ENCODE measurements at regions not wholly inside any gene's neighbourhood (a gene's known extent, or its start where the extent isn't known, plus 50 kb on each side); places are given as distances from the start of the nearest gene placed in this dataset.
A peak's percentile ranks its signal among the peaks of the same experiment; 100 is the strongest.
"Not testable (repeated sequence)": the region's sequence is repeated elsewhere in the genome, so short reads cannot be mapped to it uniquely, and the experiment has no call there.

DNA sequence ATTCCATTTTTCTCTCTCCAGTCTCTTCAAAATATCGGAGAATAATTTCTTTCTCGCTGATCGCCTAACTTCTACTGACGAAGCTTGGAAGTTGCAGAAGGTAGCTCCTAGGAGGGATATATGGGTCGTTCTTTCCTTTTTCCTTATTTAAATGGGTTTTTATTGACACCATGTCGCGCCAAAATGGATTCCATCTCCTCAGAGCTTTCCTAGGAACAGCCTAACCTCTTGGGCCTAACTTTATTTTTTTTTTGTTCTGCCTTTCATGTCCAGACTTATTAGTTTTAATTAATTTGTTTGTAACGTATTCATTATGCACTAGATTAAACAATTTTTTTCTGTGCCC, 92.0 kb upstream of the XIST start:
- Histone ChIP-seq H3K27me3 (ENCODE audit: control insufficient read depth, insufficient read depth, low read length) (no peaks in the 10 kb centered on the region), H3K4me3 (ENCODE audit: low read depth, low read length) (peak overlapping the region; percentile 41), H3K36me3 (ENCODE audit: control insufficient read depth, insufficient read depth, low read length) (no peaks in the 10 kb centered on the region)
- FAIRE-seq = no peak
- no peak for DNase-seq (ENCODE audit: low read depth)
- TF ChIP-seq, protein P1, sequence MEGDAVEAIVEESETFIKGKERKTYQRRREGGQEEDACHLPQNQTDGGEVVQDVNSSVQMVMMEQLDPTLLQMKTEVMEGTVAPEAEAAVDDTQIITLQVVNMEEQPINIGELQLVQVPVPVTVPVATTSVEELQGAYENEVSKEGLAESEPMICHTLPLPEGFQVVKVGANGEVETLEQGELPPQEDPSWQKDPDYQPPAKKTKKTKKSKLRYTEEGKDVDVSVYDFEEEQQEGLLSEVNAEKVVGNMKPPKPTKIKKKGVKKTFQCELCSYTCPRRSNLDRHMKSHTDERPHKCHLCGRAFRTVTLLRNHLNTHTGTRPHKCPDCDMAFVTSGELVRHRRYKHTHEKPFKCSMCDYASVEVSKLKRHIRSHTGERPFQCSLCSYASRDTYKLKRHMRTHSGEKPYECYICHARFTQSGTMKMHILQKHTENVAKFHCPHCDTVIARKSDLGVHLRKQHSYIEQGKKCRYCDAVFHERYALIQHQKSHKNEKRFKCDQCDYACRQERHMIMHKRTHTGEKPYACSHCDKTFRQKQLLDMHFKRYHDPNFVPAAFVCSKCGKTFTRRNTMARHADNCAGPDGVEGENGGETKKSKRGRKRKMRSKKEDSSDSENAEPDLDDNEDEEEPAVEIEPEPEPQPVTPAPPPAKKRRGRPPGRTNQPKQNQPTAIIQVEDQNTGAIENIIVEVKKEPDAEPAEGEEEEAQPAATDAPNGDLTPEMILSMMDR (IDR thresholded peaks at IDR 0.05; ENCODE audit: insufficient read depth, low read length, severe bottlenecking) = no peak

- FAIRE-seq (no peak), DNase-seq (ENCODE audit: low read depth) (peak; percentile 65)
- Histone ChIP-seq H3K36me3 (ENCODE audit: control insufficient read depth, insufficient read depth, low read length) (no peaks in the 10 kb centered on the region), H3K4me3 (ENCODE audit: low read depth, low read length) (peak overlapping the region; percentile 41), H3K27me3 (ENCODE audit: control insufficient read depth, insufficient read depth, low read length) (no peaks in the 10 kb centered on the region)
- TF ChIP-seq, protein P1 (IDR thresholded peaks at IDR 0.05; ENCODE audit: insufficient read depth, low read length, severe bottlenecking) = no peak
Observed at GRCh38 chrX:73943693-73944562, 91.4 kb upstream of the XIST start.

DNA sequence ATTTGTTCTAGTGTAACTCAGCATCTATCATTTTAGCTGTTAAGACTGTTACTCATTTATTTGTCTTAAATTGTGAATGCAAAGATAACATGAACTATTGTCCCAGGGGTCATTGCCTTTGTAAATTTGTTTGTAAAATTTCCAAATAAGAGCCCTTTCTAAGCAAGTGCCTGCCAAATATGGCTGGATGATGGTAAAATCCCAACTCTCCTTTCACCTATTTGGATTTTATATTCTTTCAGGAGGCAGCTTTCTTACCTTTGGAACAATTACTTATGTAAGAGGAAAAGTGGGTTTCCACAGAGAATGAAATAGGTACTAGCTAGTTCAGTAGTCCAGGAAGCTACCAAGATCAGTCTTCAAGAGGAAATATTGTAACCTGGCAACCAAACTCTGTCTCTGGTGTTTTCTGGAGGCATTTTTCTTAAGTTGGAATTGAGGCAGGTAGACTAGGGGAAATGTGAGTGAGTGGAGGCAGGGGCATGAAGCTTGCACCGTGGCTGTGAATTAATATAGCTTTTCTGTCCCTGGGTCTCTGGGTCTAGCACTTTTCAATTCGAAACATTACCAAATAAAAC, 88.5 kb upstream of the XIST start:
- no peaks in the 10 kb centered on the region for H3K36me3 ChIP-seq (ENCODE audit: control insufficient read depth, insufficient read depth, low read length)
- no peak overlapping the region for H3K4me3 ChIP-seq (ENCODE audit: low read depth, low read length)
- TF ChIP-seq, protein P1 (IDR thresholded peaks at IDR 0.05; ENCODE audit: insufficient read depth, low read length, severe bottlenecking) = no peak
- no peaks in the 10 kb centered on the region for H3K27me3 ChIP-seq (ENCODE audit: control insufficient read depth, insufficient read depth, low read length)
- FAIRE-seq (no peak), DNase-seq (ENCODE audit: low read depth) (no peak)

- FAIRE-seq; H3K36me3 ChIP-seq (ENCODE audit: control insufficient read depth, insufficient read depth, low read length); H3K27me3 ChIP-seq (ENCODE audit: control insufficient read depth, insufficient read depth, low read length); DNase-seq (ENCODE audit: low read depth); H3K4me3 ChIP-seq (ENCODE audit: low read depth, low read length): not testable (repeated sequence)
Observed at GRCh38 chrX:73937843-73938242, 85.3 kb upstream of the XIST start.

DNA sequence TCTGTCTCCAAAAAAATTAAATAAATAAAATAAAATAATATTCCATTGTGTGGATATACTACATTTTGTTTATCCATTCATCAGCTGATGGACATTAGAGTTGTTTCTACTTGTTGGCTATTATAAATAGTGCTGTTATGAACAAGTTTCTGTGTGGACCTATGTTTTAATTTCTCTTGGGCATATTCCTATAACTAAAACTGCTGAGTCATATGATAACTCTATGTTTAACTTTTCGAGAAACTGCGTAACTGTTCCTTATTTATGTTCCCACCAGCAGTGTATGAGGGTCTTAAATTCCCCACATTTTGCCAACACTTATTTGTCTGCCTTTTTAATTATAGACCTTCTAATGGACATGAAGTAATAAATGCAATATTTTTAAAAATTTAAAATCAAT, 80.0 kb upstream of the XIST start:
- TF ChIP-seq, protein P1 (IDR thresholded peaks at IDR 0.05; ENCODE audit: insufficient read depth, low read length, severe bottlenecking) = no peak
- H3K4me3 ChIP-seq (ENCODE audit: low read depth, low read length) = no peak overlapping the region
- FAIRE-seq = no peak
- no peaks in the 10 kb centered on the region for H3K27me3 ChIP-seq (ENCODE audit: control insufficient read depth, insufficient read depth, low read length)
- DNase-seq (ENCODE audit: low read depth) = no peak
- no peaks in the 10 kb centered on the region for H3K36me3 ChIP-seq (ENCODE audit: control insufficient read depth, insufficient read depth, low read length)

DNA sequence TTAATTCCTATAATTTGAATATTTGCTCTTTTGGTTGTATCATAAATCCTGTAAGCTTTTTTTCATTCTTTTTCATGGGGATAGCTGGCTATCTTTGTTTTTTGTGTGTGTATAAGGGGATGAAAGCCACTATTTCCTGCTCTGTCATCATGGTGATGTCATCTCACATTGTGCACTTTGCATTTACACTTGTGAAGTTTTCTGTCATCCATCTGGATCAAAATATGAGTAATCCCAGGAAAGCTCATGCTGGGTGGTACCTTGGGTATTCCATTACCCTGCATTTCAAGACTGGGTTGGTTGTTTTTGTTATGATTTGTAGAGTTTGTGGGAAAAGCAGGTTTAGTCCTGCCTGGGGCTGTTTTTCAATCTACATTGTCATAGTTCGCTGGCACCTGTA, 77.8 kb upstream of the XIST start:
- peak; percentile 83 for DNase-seq (ENCODE audit: low read depth)
- no peaks in the 10 kb centered on the region for H3K27me3 ChIP-seq (ENCODE audit: control insufficient read depth, insufficient read depth, low read length)
- no peak for FAIRE-seq
- no peak overlapping the region for H3K4me3 ChIP-seq (ENCODE audit: low read depth, low read length)
- H3K36me3 ChIP-seq (ENCODE audit: control insufficient read depth, insufficient read depth, low read length) = no peaks in the 10 kb centered on the region
- TF ChIP-seq, protein P1 (IDR thresholded peaks at IDR 0.05; ENCODE audit: insufficient read depth, low read length, severe bottlenecking) = no peak
